H1 (cell line): ENCODE measurements at regions not wholly inside any gene's neighbourhood (a gene's known extent, or its start where the extent isn't known, plus 50 kb on each side); places are given as distances from the start of the nearest gene placed in this dataset.

Experiments
- CTCF ChIA-PET: fragments of 300-600 bp; sonication (Branson Sonifier 250); formaldehyde crosslinking; loops from one replicate; lab custom pipeline; 2021; ENCODE audit not compliant: partially characterized antibody; lab: Charles Lee
- POLR2A ChIA-PET: fragments of 300-600 bp; sonication (Branson Sonifier 250); formaldehyde crosslinking; loops from one replicate; lab custom pipeline; 2021; ENCODE audit warnings: inconsistent platforms; ENCODE audit not compliant: partially characterized antibody; lab: Charles Lee
- DNase-seq, 2 experiments: peaks; one replicate each; pipeline versions ENCODE4 v3.0.0 to v3.0.0-alpha.2; 2010 to 2022; ENCODE audit warnings: low spot score in 2 of 2, low read depth in 1 of 2, mixed read lengths in 1 of 2
- FAIRE-seq: peaks from 2 replicates; lab custom pipeline; 2011; peaks lifted over from hg19 to GRCh38; lab: Jason Lieb, UNC
- H2AFZ ChIP-seq: 2 replicates; pipeline ENCODE4 v1.8.1; 2012; ENCODE audit warnings: low read length, inconsistent platforms
- H2AK5ac ChIP-seq: 2 replicates; pipeline ENCODE4 v1.6.1; 2013; ENCODE audit warnings: low read depth, low read length
- H2BK120ac ChIP-seq: replicated peaks from 2 replicates; pipeline ENCODE3; 2013; ENCODE audit warnings: low read depth, low read length, inconsistent platforms
- H2BK12ac ChIP-seq: 2 replicates; pipeline ENCODE4 v1.6.1; 2013; ENCODE audit warnings: low read depth, low read length
- H2BK15ac ChIP-seq: 2 replicates; pipeline ENCODE4 v1.6.1; 2013; ENCODE audit warnings: low read length
- H2BK20ac ChIP-seq: 2 replicates; pipeline ENCODE4 v1.6.1; 2013; ENCODE audit warnings: low read length
- H2BK5ac ChIP-seq: 2 replicates; pipeline ENCODE4 v1.6.1; 2013; ENCODE audit warnings: low read depth, low read length
- H3K14ac ChIP-seq: 2 replicates; pipeline ENCODE4 v1.6.1; 2013; ENCODE audit warnings: inconsistent platforms; ENCODE audit not compliant: insufficient read length
- H3K18ac ChIP-seq: 2 replicates; pipeline ENCODE4 v1.6.1; 2013; ENCODE audit warnings: low read length; ENCODE audit errors: extremely low read depth
- H3K23ac ChIP-seq: 2 replicates; pipeline ENCODE4 v1.6.1; 2013; ENCODE audit warnings: inconsistent platforms; ENCODE audit not compliant: insufficient read length
- H3K23me2 ChIP-seq: 2 replicates; pipeline ENCODE4 v1.6.1; 2013; ENCODE audit warnings: low read depth, low read length
- H3K27ac ChIP-seq: 2 replicates; pipeline ENCODE4 v1.6.1; 2011; ENCODE audit warnings: low read depth, low read length, inconsistent platforms
- H3K27me3 ChIP-seq, 4 experiments: replicated peaks in 1 of 4; 1 replicate in 1 of 4; 2 replicates in 3 of 4; pipeline versions ENCODE4 v1.6.1 to v1.8.1; 2011 to 2013; ENCODE audit warnings: low read length in 3 of 4, mild to moderate bottlenecking in 3 of 4, inconsistent platforms in 2 of 4, mixed read lengths in 2 of 4, moderate library complexity in 1 of 4; ENCODE audit not compliant: control insufficient read depth in 3 of 4, insufficient read depth in 3 of 4; ENCODE audit errors: extremely low read depth in 1 of 4
- H3K36me3 ChIP-seq, 4 experiments: 2 replicates each; pipeline versions ENCODE4 v1.6.1 to v1.8.1; 2011 to 2013; ENCODE audit warnings: mild to moderate bottlenecking in 4 of 4, low read length in 3 of 4, moderate library complexity in 2 of 4, control low read depth in 1 of 4, inconsistent platforms in 1 of 4; ENCODE audit not compliant: insufficient read depth in 4 of 4, control insufficient read depth in 2 of 4
- H3K4ac ChIP-seq: replicated peaks from 2 replicates; pipeline ENCODE3; 2013; ENCODE audit warnings: low read length, low read depth, mixed read lengths, inconsistent platforms; ENCODE audit not compliant: insufficient read length
- H3K4me1 ChIP-seq, 4 experiments: replicated peaks in 1 of 4; 1 replicate in 1 of 4; 2 replicates in 3 of 4; pipeline versions ENCODE4 v1.6.1 to v1.8.1; 2011 to 2013; ENCODE audit warnings: low read length in 3 of 4, inconsistent platforms in 2 of 4, mixed read lengths in 1 of 4; ENCODE audit not compliant: insufficient read depth in 4 of 4, control insufficient read depth in 3 of 4
- H3K4me2 ChIP-seq, 2 experiments: 2 replicates each; pipeline versions ENCODE4 v1.6.1 to v1.8.1; 2011 to 2013; ENCODE audit warnings: low read depth in 2 of 2, low read length in 2 of 2, control low read depth in 1 of 2, inconsistent platforms in 1 of 2, mild to moderate bottlenecking in 1 of 2; ENCODE audit not compliant: insufficient read depth in 1 of 2
- H3K4me3 ChIP-seq, 4 experiments: fragments of 200-600, 300-600 bp in 1 of 4; sonication (generic), shearing (Covaris generic), sonication (Bioruptor Twin) in 1 of 4; 2 replicates each; pipeline versions ENCODE4 v1.5.1 to v1.8.1; 2011 to 2016; ENCODE audit warnings: low read length in 4 of 4, low read depth in 3 of 4, control low read depth in 2 of 4, inconsistent platforms in 2 of 4, mild to moderate bottlenecking in 2 of 4, mixed read lengths in 1 of 4, moderate library complexity in 1 of 4; ENCODE audit not compliant: insufficient read depth in 2 of 4; ENCODE audit errors: extremely low read depth in 1 of 4
- H3K56ac ChIP-seq: replicated peaks from 2 replicates; pipeline ENCODE3; 2013; ENCODE audit warnings: low read depth, mild to moderate bottlenecking, mixed read lengths, low read length, inconsistent platforms; ENCODE audit not compliant: insufficient read length
- H3K79me1 ChIP-seq: 2 replicates; pipeline ENCODE4 v1.6.1; 2013; ENCODE audit warnings: low read depth, low read length, control low read depth
- H3K79me2 ChIP-seq, 2 experiments: 2 replicates each; pipeline versions ENCODE4 v1.6.1 to v1.8.1; 2012 to 2013; ENCODE audit warnings: low read length in 2 of 2, mild to moderate bottlenecking in 2 of 2, inconsistent platforms in 1 of 2; ENCODE audit not compliant: insufficient read depth in 2 of 2, control insufficient read depth in 1 of 2
- H3K9ac ChIP-seq, 4 experiments: replicated peaks in 1 of 4; 1 replicate in 1 of 4; 2 replicates in 3 of 4; pipeline versions ENCODE4 v1.6.1 to v1.8.1; 2011 to 2013; ENCODE audit warnings: low read depth in 3 of 4, low read length in 3 of 4, control low read depth in 2 of 4, mild to moderate bottlenecking in 2 of 4, moderate library complexity in 2 of 4, inconsistent platforms in 1 of 4; ENCODE audit errors: extremely low read depth in 1 of 4
- H3K9me3 ChIP-seq, 2 experiments: 2 replicates each; pipeline versions ENCODE4 v1.6.1 to v1.8.1; 2012 to 2013; ENCODE audit warnings: mild to moderate bottlenecking in 2 of 2, moderate library complexity in 2 of 2, control low read depth in 1 of 2, inconsistent platforms in 1 of 2, low read depth in 1 of 2, low read length in 1 of 2, mixed read lengths in 1 of 2; ENCODE audit not compliant: insufficient read depth in 2 of 2
- H4K20me1 ChIP-seq, 2 experiments: replicated peaks in 1 of 2; 2 replicates each; pipeline versions ENCODE3 to v1.8.1; 2011 to 2013; ENCODE audit warnings: inconsistent platforms in 2 of 2, low read length in 2 of 2, mild to moderate bottlenecking in 1 of 2; ENCODE audit not compliant: insufficient read depth in 2 of 2, control insufficient read depth in 1 of 2
- H4K5ac ChIP-seq: 2 replicates; pipeline ENCODE4 v1.6.1; 2013; ENCODE audit warnings: low read length, low read depth, mixed read lengths, inconsistent platforms; ENCODE audit not compliant: insufficient read length
- H4K8ac ChIP-seq: 2 replicates; pipeline ENCODE4 v1.8.0; 2013; ENCODE audit warnings: mild to moderate bottlenecking, moderate library complexity, low read length, inconsistent platforms; ENCODE audit not compliant: insufficient read depth; ENCODE audit errors: extremely low read depth
- H4K91ac ChIP-seq: replicated peaks from 2 replicates; pipeline ENCODE3; 2013; ENCODE audit warnings: low read length, mixed read lengths, inconsistent platforms; ENCODE audit not compliant: insufficient read length
- CBX5 ChIP-seq: fragments of 300-800, 300-1000 bp; sonication (generic); IDR thresholded peaks from 2 replicates; pipeline ENCODE4 v1.7.1; 2016; ENCODE audit warnings: antibody characterized with exemption, low read length, low read depth
- EZH2 ChIP-seq: fragments of 200-600 bp; sonication (generic); IDR thresholded peaks from 2 replicates; pipeline ENCODE4 v1.7.1; 2012; ENCODE audit warnings: low read depth, mild to moderate bottlenecking, moderate library complexity, low read length, inconsistent platforms; ENCODE audit not compliant: severe bottlenecking
- NANOG ChIP-seq: IDR thresholded peaks from 2 replicates; pipeline ENCODE4 v1.6.1; 2011; ENCODE audit warnings: low read length, low read depth, mild to moderate bottlenecking, inconsistent platforms; ENCODE audit not compliant: insufficient read depth, poor library complexity, severe bottlenecking
- NRF1 ChIP-seq: IDR thresholded peaks from 2 replicates; pipeline ENCODE4 v1.6.1; 2011; ENCODE audit warnings: mild to moderate bottlenecking, low read depth, low read length, improper control_type of control experiment
- SP4 ChIP-seq: IDR thresholded peaks from 2 replicates; pipeline ENCODE4 v1.6.1; 2012; ENCODE audit warnings: low read length, inconsistent platforms
- SRF ChIP-seq: IDR thresholded peaks from 2 replicates; pipeline ENCODE4 v1.6.1; 2011; ENCODE audit warnings: mild to moderate bottlenecking, low read depth, low read length, moderate library complexity
- WGBS, 2 experiments: shearing (Covaris generic) in 1 of 2; methylation state at CpG; one replicate each; pipeline versions ENCODE4 v1.1.6 to v1.1.7; 2013 to 2015; ENCODE audit warnings: low lambda C conversion rate in 2 of 2, mixed read lengths in 2 of 2, inconsistent platforms in 1 of 2, low coverage in 1 of 2, missing lambda C conversion rate in 1 of 2; ENCODE audit not compliant: insufficient replicate concordance in 2 of 2, insufficient coverage in 1 of 2, insufficient read length in 1 of 2; ENCODE audit errors: extremely low coverage in 1 of 2, missing lambda C conversion rate in 1 of 2; 5-methylcytosine and 5-hydroxymethylcytosine counted together
- TF ChIP-seq, protein P1 (sequence below): IDR thresholded peaks from 2 replicates; pipeline ENCODE4 v1.6.1; 2012; ENCODE audit warnings: low read length, inconsistent platforms

DNA sequence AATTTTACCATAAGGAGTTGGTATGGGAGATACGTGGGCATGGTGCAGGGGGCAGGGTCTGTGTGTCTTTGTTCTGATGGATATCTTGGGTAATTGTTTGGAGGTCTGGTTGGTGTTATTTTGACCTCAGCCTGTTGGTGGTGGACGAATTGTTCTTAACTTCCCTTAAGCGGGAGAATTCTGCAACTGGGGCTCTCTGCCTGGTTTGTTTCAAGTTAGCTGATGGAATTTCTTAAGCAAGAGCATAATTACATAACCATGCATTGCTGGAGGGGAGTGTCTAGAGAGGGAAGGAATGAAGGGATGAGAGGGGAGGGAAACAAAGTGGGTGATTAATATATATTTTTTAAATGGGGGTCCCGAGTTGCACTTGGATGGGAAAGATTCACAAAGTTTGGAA lies 908.5 kb upstream of the RAG2 start:
- TF ChIP-seq SRF (no peak), EZH2 (no peak), NRF1 (no peak), NANOG (no peak), CBX5 (no peak), SP4 (no peak)
- TF ChIP-seq, protein P1, sequence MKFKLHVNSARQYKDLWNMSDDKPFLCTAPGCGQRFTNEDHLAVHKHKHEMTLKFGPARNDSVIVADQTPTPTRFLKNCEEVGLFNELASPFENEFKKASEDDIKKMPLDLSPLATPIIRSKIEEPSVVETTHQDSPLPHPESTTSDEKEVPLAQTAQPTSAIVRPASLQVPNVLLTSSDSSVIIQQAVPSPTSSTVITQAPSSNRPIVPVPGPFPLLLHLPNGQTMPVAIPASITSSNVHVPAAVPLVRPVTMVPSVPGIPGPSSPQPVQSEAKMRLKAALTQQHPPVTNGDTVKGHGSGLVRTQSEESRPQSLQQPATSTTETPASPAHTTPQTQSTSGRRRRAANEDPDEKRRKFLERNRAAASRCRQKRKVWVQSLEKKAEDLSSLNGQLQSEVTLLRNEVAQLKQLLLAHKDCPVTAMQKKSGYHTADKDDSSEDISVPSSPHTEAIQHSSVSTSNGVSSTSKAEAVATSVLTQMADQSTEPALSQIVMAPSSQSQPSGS, result no peak
- Histone ChIP-seq H3K14ac (no peak overlapping the region), H3K79me1 (no peaks in the 10 kb centered on the region), H2BK5ac (no peak overlapping the region), H2AK5ac (no peak overlapping the region), H3K4me1 (peaks cover 0 to 18% (median 6%) of the 10 kb centered on the region in 4 experiments; a peak in 2 of 7 replicates), H2BK20ac (no peak overlapping the region), H4K5ac (no peak overlapping the region), H3K23ac (no peak overlapping the region), H2BK12ac (no peak overlapping the region), H4K8ac (no peak overlapping the region), H3K4ac (no peak overlapping the region), H2BK15ac (no peak overlapping the region), H3K4me3 (no peak overlapping the region), H4K20me1 (no peaks in the 10 kb centered on the region), H3K79me2 (no peaks in the 10 kb centered on the region), H3K9ac (no peak overlapping the region), H3K18ac (no peak overlapping the region), H4K91ac (no peak overlapping the region), H3K27ac (no peak overlapping the region), H2BK120ac (no peak overlapping the region), H3K23me2 (no peaks in the 10 kb centered on the region; the same call in 1 of the 2 replicates), H3K36me3 (no peaks in the 10 kb centered on the region), H3K9me3 (no peaks in the 10 kb centered on the region), H3K27me3 (no peaks in the 10 kb centered on the region), H3K56ac (no peak overlapping the region), H3K4me2 (no peak overlapping the region), H2AFZ (no peak overlapping the region)
- DNase-seq (no peak), FAIRE-seq (no peak)
- ChIA-PET POLR2A (no interaction called here), CTCF (interaction anchor here (0.7 kb wide), 1 partner anchor 755 kb away, joined by 3 read pairs; no protein-coding TSS in a partner anchor)
- WGBS, 2 experiments, result 69% methylated on average over 4 of the region's 4 CpGs; no CpG with 5 or more reads in 1 of the 2 experiments
